Activated T-cell treated with anti-CD3 and anti-CD28 coated beads for 4 hours (primary cell): ENCODE measurements at regions not wholly inside any gene's neighbourhood (a gene's known extent, or its start where the extent isn't known, plus 50 kb on each side); places are given as distances from the start of the nearest gene placed in this dataset.
"Not testable (repeated sequence)": the region's sequence is repeated elsewhere in the genome, so short reads cannot be mapped to it uniquely, and the experiment has no call there.

Experiments
- DNase-seq: peaks from one replicate; pipeline ENCODE4 v3.0.0-alpha.2; 2020

DNA sequence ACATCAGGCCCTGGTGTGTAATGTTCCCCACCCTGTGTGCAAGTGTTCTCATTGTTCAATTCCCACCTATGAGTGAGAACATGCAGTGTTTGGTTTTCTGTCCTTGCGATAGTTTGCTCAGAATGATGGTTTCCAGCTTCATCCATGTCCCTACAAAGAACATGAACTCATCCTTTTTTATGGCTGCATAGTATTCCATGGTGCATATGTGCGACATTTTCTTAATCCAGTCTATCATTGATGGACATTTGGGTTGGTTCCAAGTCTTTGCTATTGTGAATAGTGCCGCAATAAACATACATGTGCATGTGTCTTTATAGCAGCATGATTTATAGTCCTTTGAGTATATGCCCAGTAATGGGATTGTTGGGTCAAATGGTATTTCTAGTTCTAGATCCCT lies 60.5 kb upstream of the PSME4 start:
- not testable (repeated sequence) for DNase-seq

DNA sequence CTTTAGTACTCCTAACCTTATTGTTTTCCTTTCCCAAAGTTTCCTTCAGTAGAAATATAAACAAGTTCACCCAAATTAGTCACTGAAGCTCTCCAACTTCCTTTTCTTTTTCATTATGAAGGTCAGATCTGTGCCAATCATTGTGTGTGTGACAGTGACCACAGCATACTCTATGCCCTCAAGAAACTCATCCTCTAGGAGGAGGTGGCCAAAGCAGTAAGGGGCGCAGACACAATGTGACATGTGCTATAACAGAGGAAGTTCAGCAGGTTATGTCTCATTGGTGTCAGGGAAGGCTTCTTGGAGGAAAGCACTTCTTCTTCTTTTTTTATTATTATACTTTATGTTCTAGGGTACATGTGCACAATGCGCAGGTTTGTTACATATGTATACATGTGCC lies 60.0 kb upstream of the PSME4 start:
- DNase-seq, result no peak

DNA sequence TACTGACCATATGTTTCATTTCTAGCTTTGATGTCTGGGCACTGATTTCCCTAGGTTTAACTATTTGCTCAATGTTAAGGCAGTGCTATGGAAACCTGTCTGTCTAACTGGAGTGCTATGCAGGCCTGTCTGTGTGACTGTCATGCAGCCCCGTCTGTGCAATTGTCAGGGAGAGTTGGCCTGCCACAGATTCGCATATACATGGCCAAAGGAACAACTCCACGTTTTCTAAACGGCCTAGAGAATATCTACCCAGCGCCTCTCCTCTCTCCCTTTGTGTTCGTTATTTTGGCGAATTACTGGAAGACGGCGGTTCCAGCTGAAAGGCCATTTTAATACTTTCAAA lies 59.6 kb upstream of the PSME4 start:
- DNase-seq, result no peak

DNA sequence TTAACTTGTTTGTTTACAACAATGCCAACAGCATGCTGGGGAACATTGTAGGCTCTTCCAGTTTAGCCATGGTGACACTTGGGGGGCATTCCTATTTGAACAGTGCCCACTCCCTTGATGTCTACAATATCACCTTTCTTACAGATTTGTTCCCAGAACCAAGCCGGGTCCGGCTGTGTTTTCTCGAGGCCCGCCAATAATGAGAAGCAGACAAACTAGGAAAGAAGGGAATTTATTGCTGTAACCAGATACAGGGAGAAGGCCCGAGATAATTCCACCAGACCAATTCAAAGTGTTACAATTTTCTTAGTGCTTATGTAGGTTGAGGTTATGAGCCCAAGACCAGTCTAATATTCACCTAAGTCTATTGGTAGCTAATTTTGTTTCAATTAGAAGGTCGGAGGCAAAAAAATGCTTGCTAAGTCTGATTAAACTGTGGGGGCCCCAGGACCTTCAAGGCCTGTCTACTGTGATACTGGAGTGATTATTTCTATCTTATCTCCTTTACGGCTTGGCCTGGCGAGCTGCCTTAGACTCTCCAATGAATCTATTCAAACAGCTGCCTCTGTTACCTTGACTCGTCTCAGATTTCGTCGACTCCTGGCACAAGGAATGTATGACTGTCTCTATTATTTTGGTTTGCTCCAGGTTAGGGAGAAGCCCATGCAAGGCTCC lies 59.1 kb upstream of the PSME4 start:
- DNase-seq, result no peak

DNA sequence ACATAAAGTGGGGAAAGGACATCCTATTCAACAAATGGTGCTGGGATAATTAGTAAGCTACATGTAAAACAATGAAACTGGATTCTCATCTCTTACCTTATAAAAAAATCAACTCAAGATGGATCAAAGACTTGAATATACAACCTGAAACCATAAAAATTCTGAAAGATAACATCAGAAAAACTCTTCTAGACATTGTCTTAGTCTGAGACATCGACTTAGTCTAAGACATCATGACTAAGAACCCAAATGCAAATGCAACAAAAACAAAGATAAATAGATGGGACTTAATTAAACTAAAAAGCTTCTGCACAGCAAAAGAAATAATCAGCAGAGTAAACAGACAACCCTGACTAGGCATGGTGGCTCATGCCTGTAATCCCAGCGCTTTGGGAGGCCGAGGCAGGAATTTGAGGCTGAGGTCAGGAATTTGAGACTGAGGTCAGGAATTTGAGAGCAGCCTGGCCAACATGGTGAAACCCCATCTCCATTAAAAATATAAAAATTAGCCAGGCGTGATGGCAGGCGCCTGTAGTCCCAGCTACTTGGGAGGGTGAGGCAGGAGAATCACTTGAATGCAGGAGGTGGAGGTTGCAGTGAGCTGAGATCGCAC lies 54.8 kb upstream of the PSME4 start:
- DNase-seq, result not testable (repeated sequence)

DNA sequence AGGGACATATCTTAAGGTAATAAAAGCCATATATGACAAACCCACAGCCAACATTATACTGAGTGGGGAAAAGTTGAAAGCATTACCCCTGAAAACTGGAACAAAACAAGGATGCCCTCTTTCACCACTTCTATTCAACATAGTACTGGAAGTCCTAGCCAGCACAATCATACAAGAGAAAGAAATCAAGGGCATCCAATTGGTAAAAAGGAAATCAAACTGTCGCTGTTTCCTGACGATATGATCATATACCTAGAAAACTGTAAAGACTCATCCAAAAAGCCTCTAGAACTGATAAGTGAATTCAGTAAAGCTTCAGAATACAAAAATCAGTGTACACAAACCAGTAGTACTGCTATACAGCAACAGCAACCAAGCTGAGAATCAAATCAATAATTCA lies 53.8 kb upstream of the PSME4 start:
- no peak for DNase-seq

DNA sequence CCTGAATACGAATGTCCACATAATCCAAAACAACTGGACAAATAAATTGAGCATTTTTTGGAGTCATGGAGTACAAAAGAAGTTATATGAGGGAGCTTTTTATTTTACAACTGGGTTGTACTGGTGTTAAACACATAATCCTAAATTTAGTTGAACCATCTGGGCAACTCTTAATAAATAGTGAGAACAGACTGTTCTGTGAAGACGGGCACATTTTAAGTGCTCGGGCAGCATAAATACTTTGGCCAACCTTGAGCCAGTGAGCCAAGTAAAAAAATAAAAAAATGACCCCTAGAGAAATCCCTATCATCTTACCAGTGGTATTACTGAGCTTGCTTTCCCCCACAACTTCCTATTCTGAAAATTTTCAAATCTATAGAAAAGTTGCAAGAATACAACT lies 50.9 kb upstream of the PSME4 start:
- no peak for DNase-seq

DNA sequence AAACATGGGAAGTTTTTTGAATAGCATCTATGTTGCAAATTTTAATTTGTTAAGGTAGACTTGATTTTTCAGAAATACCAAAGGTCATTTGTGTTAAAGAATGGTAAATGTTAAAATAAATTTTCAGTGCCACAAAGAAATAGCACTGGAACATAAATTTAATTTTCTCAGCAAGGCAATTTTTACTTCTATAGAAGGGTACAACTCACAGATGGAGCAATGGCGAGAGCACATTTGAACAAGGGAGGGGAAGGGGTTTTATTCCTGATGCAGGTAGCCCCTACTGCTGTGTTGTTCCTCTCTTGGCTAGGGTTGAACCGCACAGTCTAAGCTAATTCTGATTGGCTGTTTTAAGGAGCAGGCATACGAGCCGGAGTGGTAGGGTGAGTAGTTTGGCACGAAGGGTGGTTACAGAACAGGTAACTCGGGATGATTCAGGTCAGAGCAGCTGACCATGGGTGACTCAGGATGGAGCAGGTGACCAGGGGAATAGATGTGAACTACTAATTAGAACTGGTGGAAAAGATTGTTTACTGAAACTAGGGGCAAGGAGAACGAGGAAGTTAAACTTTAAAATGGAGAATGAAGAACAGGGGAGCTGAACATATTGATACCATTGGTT lies 50.1 kb upstream of the PSME4 start:
- DNase-seq, result no peak
